Osteocyte (in vitro differentiated cells): ENCODE measurements at regions not wholly inside any gene's neighbourhood (a gene's known extent, or its start where the extent isn't known, plus 50 kb on each side); places are given as distances from the start of the nearest gene placed in this dataset.

ENCODE experiments used
- DNase-seq: peaks from one replicate; pipeline ENCODE4 v3.0.0; 2021; ENCODE audit warnings: mixed read lengths; ENCODE audit not compliant: unreplicated experiment; ENCODE audit errors: extremely low spot score
- H3K27ac Mint-ChIP-seq: one replicate; pipeline ENCODE4 v1.8.0; 2021; ENCODE audit warnings: mild to moderate bottlenecking, mixed read lengths; ENCODE audit not compliant: unreplicated experiment
- H3K27me3 Mint-ChIP-seq: one replicate; pipeline ENCODE4 v1.8.0; 2021; ENCODE audit warnings: mixed read lengths; ENCODE audit not compliant: unreplicated experiment
- H3K36me3 Mint-ChIP-seq: one replicate; pipeline ENCODE4 v1.8.0; 2021; ENCODE audit warnings: mixed read lengths; ENCODE audit not compliant: unreplicated experiment
- H3K4me1 Mint-ChIP-seq: one replicate; pipeline ENCODE4 v1.8.0; 2021; ENCODE audit warnings: mixed read lengths; ENCODE audit not compliant: unreplicated experiment
- H3K4me3 Mint-ChIP-seq: one replicate; pipeline ENCODE4 v1.8.0; 2021; ENCODE audit warnings: mild to moderate bottlenecking, moderate library complexity, mixed read lengths; ENCODE audit not compliant: unreplicated experiment
- H3K9me3 Mint-ChIP-seq: one replicate; pipeline ENCODE4 v1.8.0; 2021; ENCODE audit warnings: mixed read lengths; ENCODE audit not compliant: unreplicated experiment
- CTCF ChIP-seq: fragments of 200-600 bp; sonication (generic); IDR thresholded peaks from 2 replicates; pipeline ENCODE4 v1.5.0; 2021; ENCODE audit warnings: antibody characterized with exemption, mild to moderate bottlenecking, moderate library complexity

- no peak for TF ChIP-seq CTCF
- H3K27ac Mint-ChIP-seq = no peak overlapping the region
- no peaks in the 10 kb centered on the region for H3K36me3 Mint-ChIP-seq
- no peak overlapping the region for H3K4me3 Mint-ChIP-seq
- no peak for DNase-seq
- H3K9me3 Mint-ChIP-seq = no peaks in the 10 kb centered on the region
- H3K27me3 Mint-ChIP-seq = peaks cover 8% of the 10 kb centered on the region
- peaks cover 34% of the 10 kb centered on the region for H3K4me1 Mint-ChIP-seq
Observed at GRCh38 chr2:120538691-120539423, 192.9 kb downstream of the INHBB start.

GRCh38 chr2:120539424-120539936 is 193.5 kb downstream of the INHBB start:
- Mint-ChIP-seq H3K9me3 (no peaks in the 10 kb centered on the region), H3K4me3 (no peak overlapping the region), H3K27me3 (peaks cover 8% of the 10 kb centered on the region), H3K36me3 (no peaks in the 10 kb centered on the region), H3K4me1 (peaks cover 35% of the 10 kb centered on the region), H3K27ac (no peak overlapping the region)
- DNase-seq = no peak
- TF ChIP-seq CTCF = no peak

- Mint-ChIP-seq H3K36me3 (no peaks in the 10 kb centered on the region), H3K27ac (peak overlapping the region; percentile 80), H3K4me3 (peak overlapping the region; percentile 33), H3K4me1 (peaks cover 35% of the 10 kb centered on the region), H3K9me3 (no peaks in the 10 kb centered on the region), H3K27me3 (peaks cover 8% of the 10 kb centered on the region)
- no peak for TF ChIP-seq CTCF
- DNase-seq = peak; percentile 91
Observed at GRCh38 chr2:120539937-120540718, 194.2 kb downstream of the INHBB start.

GRCh38 chr2:120540719-120541552 is 194.7 kb upstream of the GLI2 start:
- no peak for DNase-seq
- H3K9me3 Mint-ChIP-seq = no peaks in the 10 kb centered on the region
- H3K27ac Mint-ChIP-seq = peak overlapping the region; percentile 80
- no peak for TF ChIP-seq CTCF
- peak overlapping the region; percentile 33 for H3K4me3 Mint-ChIP-seq
- H3K4me1 Mint-ChIP-seq = peaks cover 43% of the 10 kb centered on the region
- H3K27me3 Mint-ChIP-seq = peaks cover 8% of the 10 kb centered on the region
- no peaks in the 10 kb centered on the region for H3K36me3 Mint-ChIP-seq
